ENCODE measurements at regions not wholly inside any gene's neighbourhood (a gene's known extent, or its start where the extent isn't known, plus 50 kb on each side); places are given as distances from the start of the nearest gene placed in this dataset.
"Not testable (repeated sequence)": the region's sequence is repeated elsewhere in the genome, so short reads cannot be mapped to it uniquely, and the experiment has no call there.

DNA sequence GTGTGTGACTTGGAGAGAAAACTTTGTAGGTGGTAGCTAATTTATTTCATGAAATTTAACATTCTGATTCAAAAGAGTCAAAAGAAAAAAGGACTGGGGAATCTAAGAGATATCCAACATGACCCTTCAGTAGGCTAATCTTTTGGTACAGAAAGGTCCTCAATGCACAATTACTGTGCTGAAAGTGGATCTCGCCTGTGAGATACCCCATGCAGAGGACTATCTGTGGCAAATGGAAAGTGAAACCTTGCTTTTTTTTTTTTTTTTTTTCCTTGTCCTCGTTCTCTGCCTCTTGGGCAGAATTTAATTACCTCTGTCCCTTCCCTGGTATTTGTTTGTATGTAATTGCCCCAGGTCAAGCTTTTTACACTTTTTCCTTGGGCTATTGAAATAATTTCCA lies 93.2 kb upstream of the POTEB2 start:
- H2BK15ac ChIP-seq (ENCODE audit: low read depth, low read length); intact Hi-C loops (cut with micrococcal nuclease); DNase-seq; H3K18ac ChIP-seq (ENCODE audit: low read depth, low read length); H3K9me1 ChIP-seq (ENCODE audit: insufficient read depth, low read length); H2AK5ac ChIP-seq (ENCODE audit: low read depth, low read length); H4K5ac ChIP-seq (ENCODE audit: low read depth, low read length); H3K4me2 ChIP-seq (ENCODE audit: low read depth, low read length); H3K14ac ChIP-seq (replicated peaks; ENCODE audit: low read depth, low read length); H3K4ac ChIP-seq (ENCODE audit: low read depth, low read length); H3K27me3 ChIP-seq (ENCODE audit: control insufficient read depth, insufficient read depth, low read length); H4K8ac ChIP-seq (ENCODE audit: low read depth in 2 of 2, low read length in 2 of 2); ATAC-seq (ENCODE audit: low read depth); dilution Hi-C loops (cut with HindIII; ENCODE audit: low sequenced_read_pairs, unreplicated experiment); H2AK9ac ChIP-seq (replicated peaks; ENCODE audit: low read depth, low read length, poor library complexity); H3K4me1 ChIP-seq (ENCODE audit: control insufficient read depth, insufficient read depth, low read length); H3K9me3 ChIP-seq (ENCODE audit: control insufficient read depth, insufficient read depth, low read length); H2BK120ac ChIP-seq (ENCODE audit: low read depth, low read length); H3K9ac ChIP-seq (ENCODE audit: low read depth, low read length); H3K23ac ChIP-seq (ENCODE audit: low read depth, low read length); H3K4me3 ChIP-seq (ENCODE audit: insufficient read depth, low read depth, low read length); H2AFZ ChIP-seq (replicated peaks; ENCODE audit: low read length, poor library complexity); H2BK20ac ChIP-seq (ENCODE audit: low read depth, low read length); POLR2A ChIA-PET (ENCODE audit: unreplicated experiment); H4K91ac ChIP-seq (ENCODE audit: insufficient read depth, low read depth, low read length); BruUV-seq (replicated peaks); H4K20me1 ChIP-seq (ENCODE audit: insufficient read depth, low read length); CTCF ChIA-PET; H3K27ac ChIP-seq (ENCODE audit: insufficient read depth, low read length); H2BK5ac ChIP-seq (ENCODE audit: low read depth, low read length, poor library complexity, severe bottlenecking); H3K56ac ChIP-seq (ENCODE audit: extremely low read depth, insufficient read depth, low read length); in situ Hi-C loops (cut with MboI; ENCODE audit: low sequenced_read_pairs); H3K79me1 ChIP-seq (ENCODE audit: low read depth in 1 of 2, low read length in 2 of 2); H3K36me3 ChIP-seq (ENCODE audit: control insufficient read depth, insufficient read depth, low read length): not testable (repeated sequence)
- no CpG with 5 or more reads among the region's 2 CpGs for WGBS, 2 experiments (ENCODE audit: extremely low coverage in 2 of 2, insufficient read length in 1 of 2)

GRCh38 chr15:20929322-20929721 lies 63.2 kb upstream of the POTEB2 start:
- intact Hi-C loops (cut with micrococcal nuclease): not testable (repeated sequence)

More at GRCh38 chr15:20929322-20929721, 63.2 kb upstream of the POTEB2 start:
- H2AFZ ChIP-seq (replicated peaks; ENCODE audit: low read length, poor library complexity); H3K14ac ChIP-seq (replicated peaks; ENCODE audit: low read depth, low read length); CTCF ChIA-PET; H3K9me3 ChIP-seq (ENCODE audit: control insufficient read depth, insufficient read depth, low read length); H4K91ac ChIP-seq (ENCODE audit: insufficient read depth, low read depth, low read length); H3K27me3 ChIP-seq (ENCODE audit: control insufficient read depth, insufficient read depth, low read length); H3K79me1 ChIP-seq (ENCODE audit: low read depth in 1 of 2, low read length in 2 of 2); H3K4me3 ChIP-seq (ENCODE audit: insufficient read depth, low read depth, low read length); DNase-seq; dilution Hi-C loops (cut with HindIII; ENCODE audit: low sequenced_read_pairs, unreplicated experiment); H3K4me2 ChIP-seq (ENCODE audit: low read depth, low read length); H3K23ac ChIP-seq (ENCODE audit: low read depth, low read length); H2BK15ac ChIP-seq (ENCODE audit: low read depth, low read length); H2AK9ac ChIP-seq (replicated peaks; ENCODE audit: low read depth, low read length, poor library complexity); H3K27ac ChIP-seq (ENCODE audit: insufficient read depth, low read length); H2AK5ac ChIP-seq (ENCODE audit: low read depth, low read length); POLR2A ChIA-PET (ENCODE audit: unreplicated experiment); H3K4ac ChIP-seq (ENCODE audit: low read depth, low read length); H2BK120ac ChIP-seq (ENCODE audit: low read depth, low read length); H2BK20ac ChIP-seq (ENCODE audit: low read depth, low read length); H4K5ac ChIP-seq (ENCODE audit: low read depth, low read length); H3K4me1 ChIP-seq (ENCODE audit: control insufficient read depth, insufficient read depth, low read length); ATAC-seq (ENCODE audit: low read depth); H4K20me1 ChIP-seq (ENCODE audit: insufficient read depth, low read length); H4K8ac ChIP-seq (ENCODE audit: low read depth in 2 of 2, low read length in 2 of 2); H2BK5ac ChIP-seq (ENCODE audit: low read depth, low read length, poor library complexity, severe bottlenecking); H3K36me3 ChIP-seq (ENCODE audit: control insufficient read depth, insufficient read depth, low read length); H3K9ac ChIP-seq (ENCODE audit: low read depth, low read length); BruUV-seq (replicated peaks); H3K9me1 ChIP-seq (ENCODE audit: insufficient read depth, low read length); H3K18ac ChIP-seq (ENCODE audit: low read depth, low read length); in situ Hi-C loops (cut with MboI; ENCODE audit: low sequenced_read_pairs); H3K56ac ChIP-seq (ENCODE audit: extremely low read depth, insufficient read depth, low read length): not testable (repeated sequence)
- WGBS, 2 experiments (ENCODE audit: extremely low coverage in 2 of 2, insufficient read length in 1 of 2): no CpG with 5 or more reads among the region's 2 CpGs

Data from IMR-90 (cell line).